Brain microvascular endothelial cell (primary cell): ENCODE measurements at regions not wholly inside any gene's neighbourhood (a gene's known extent, or its start where the extent isn't known, plus 50 kb on each side); places are given as distances from the start of the nearest gene placed in this dataset.

Experiments
- DNase-seq: peaks from one replicate; pipeline ENCODE4 v3.0.0-alpha.2; 2020
- H3K27ac ChIP-seq: fragments of 250-450 bp; sonication (Bioruptor Pico); 2 replicates; pipeline ENCODE4 v1.5.1; 2020; ENCODE audit warnings: mild to moderate bottlenecking, moderate library complexity
- H3K27me3 ChIP-seq: fragments of 250-450 bp; sonication (Bioruptor Pico); replicated peaks from 2 replicates; pipeline ENCODE4 v1.5.1; 2020; ENCODE audit warnings: mild to moderate bottlenecking
- H3K36me3 ChIP-seq: fragments of 250-450 bp; sonication (Bioruptor Pico); replicated peaks from 2 replicates; pipeline ENCODE4 v1.5.1; 2020; ENCODE audit warnings: mild to moderate bottlenecking
- H3K4me3 ChIP-seq: 2 replicates; pipeline ENCODE4 v1.5.1; 2011; ENCODE audit warnings: low read depth, mild to moderate bottlenecking, control low read depth, low read length, moderate library complexity
- in situ Hi-C: cut with HindIII; loops from 2 replicates; pipeline ENCODE4 v1.10.0; 2017; ENCODE audit warnings: low sequenced_read_pairs, low pct_ligation_motif_present
- TF ChIP-seq, protein P1 (sequence below): IDR thresholded peaks from 2 replicates; pipeline ENCODE4 v1.5.1; 2011; ENCODE audit warnings: low read depth, mild to moderate bottlenecking, moderate library complexity, low read length, control low read depth, inconsistent platforms; ENCODE audit errors: missing control alignments

DNA sequence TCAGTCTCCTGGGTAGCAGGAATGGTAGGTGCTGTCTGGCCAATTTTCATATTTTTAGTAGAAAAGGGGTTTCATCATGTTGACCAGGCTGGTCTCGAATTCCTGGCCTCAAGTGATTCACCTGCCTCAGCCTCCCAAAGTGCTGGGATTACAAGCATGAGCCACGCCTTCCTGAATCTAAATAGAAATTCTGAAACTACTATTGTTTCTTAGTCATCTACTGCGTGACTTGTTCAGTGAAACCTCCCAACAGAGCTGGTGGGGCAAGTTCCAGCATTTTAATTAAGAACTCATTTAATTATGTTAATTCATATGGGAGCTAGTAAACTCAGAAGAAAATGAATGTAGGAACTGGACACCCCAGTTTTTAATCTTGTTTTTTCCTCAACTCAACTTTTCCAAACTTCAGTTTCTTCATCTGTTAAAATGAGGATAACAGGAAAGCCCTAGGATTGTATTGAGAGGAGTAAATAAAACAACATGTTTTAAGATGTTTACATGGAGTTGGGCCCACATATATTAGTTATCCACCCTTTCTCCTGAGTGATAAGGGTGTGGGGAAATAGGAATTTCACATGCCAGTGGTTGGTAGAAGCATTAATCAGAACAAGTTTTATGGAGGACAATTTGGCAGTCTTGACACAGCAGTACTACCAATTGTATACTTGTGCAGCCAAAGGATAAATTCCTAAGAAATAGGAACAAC is 335.8 kb upstream of the E2F7 start:
- in situ Hi-C loops = no loop called here
- no peak overlapping the region for H3K27ac ChIP-seq
- no peak for DNase-seq
- no peaks in the 10 kb centered on the region for H3K27me3 ChIP-seq
- no peak overlapping the region for H3K4me3 ChIP-seq
- TF ChIP-seq, protein P1, sequence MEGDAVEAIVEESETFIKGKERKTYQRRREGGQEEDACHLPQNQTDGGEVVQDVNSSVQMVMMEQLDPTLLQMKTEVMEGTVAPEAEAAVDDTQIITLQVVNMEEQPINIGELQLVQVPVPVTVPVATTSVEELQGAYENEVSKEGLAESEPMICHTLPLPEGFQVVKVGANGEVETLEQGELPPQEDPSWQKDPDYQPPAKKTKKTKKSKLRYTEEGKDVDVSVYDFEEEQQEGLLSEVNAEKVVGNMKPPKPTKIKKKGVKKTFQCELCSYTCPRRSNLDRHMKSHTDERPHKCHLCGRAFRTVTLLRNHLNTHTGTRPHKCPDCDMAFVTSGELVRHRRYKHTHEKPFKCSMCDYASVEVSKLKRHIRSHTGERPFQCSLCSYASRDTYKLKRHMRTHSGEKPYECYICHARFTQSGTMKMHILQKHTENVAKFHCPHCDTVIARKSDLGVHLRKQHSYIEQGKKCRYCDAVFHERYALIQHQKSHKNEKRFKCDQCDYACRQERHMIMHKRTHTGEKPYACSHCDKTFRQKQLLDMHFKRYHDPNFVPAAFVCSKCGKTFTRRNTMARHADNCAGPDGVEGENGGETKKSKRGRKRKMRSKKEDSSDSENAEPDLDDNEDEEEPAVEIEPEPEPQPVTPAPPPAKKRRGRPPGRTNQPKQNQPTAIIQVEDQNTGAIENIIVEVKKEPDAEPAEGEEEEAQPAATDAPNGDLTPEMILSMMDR = no peak
- no peaks in the 10 kb centered on the region for H3K36me3 ChIP-seq

DNA sequence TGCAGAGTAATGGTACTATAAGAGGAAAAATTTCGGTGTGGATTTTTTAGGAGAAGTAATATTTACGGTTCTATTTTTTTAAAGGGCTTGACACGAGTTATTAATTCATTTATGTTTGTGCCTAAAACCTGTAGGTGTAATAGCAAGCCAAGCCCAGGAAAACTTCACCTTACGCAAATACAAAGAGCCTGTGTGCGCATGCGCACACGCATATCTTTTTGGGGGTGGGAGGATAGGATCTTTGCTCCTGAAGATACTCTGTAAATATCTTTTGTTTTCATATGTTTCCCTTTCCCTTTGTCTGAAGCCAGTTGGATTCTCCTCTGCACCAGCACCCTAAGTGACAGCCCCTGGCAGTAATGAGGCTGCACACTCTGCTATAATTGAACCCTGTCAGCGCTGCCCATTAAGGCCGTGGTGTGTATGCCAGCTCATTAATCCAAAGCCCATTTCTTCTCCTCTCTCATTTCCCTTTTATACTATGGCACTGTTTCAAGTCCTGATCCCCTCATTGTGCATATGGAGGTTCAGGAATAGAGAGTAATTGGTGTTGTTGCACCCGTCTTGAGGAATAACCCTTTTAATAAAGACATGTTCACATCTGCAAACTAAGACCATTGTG is 327.2 kb upstream of the E2F7 start:
- in situ Hi-C loops = no loop called here
- Histone ChIP-seq H3K36me3 (no peaks in the 10 kb centered on the region), H3K27me3 (no peaks in the 10 kb centered on the region), H3K27ac (no peak overlapping the region), H3K4me3 (no peak overlapping the region)
- DNase-seq = no peak
- TF ChIP-seq, protein P1 = no peak

DNA sequence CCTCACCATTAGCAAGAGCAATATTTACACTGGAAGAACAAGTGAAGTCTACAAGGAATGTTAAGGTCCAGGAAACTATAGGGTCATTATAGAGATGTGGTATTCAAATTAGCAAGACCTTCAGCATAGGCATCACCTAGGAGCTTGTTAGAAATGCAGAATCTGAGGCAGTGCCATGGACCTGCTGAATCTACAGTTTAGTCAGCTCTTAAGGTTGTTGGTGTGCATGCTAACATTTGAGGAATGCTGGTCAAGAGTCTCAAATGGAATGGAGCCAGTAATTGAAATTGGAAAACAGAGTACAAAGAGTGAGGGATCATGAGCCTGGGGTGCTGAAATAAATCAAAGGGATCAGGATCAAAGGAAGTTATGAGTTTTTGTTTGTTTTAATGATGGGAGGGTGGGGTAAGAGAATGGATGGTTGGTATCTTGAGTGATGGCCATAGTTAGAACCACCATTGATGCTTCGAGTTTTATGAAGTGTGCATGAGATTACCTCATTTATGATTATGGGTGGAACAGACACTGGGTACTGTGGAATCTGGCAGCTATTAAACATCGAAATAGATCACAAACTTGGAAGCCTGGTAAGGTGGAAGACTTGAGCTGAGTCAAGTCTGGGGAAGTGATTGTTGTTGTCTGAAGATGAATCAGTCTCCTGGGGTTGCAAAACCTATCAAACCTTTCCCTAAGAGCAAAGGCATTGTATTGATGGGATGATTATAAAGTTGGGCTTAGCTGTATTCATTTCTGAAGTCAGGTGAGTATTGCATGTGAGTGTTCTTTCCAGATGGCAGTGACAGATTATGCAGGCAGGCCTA is 323.3 kb upstream of the E2F7 start:
- Histone ChIP-seq H3K27me3 (no peaks in the 10 kb centered on the region), H3K27ac (no peak overlapping the region), H3K4me3 (no peak overlapping the region), H3K36me3 (no peaks in the 10 kb centered on the region)
- TF ChIP-seq, protein P1 = no peak
- in situ Hi-C loops = no loop called here
- DNase-seq = no peak

DNA sequence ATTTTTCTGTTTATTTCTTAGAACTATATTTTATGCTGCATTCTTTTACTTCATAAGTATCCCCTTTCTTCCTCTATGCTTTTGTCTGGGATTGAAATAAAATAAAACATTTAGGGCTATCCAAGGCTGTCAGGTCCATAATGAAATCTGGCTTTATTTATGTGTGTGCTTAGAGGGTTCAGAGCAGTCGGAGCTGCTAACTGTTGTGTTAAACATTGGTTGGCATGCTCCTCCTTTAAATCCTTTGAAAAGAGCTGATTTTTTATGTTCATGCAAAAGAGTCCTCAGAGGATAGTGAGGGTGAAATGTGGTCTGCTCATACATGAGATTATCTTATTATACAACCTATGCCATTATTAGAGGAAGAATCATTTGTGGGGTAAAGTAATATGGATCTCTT is 322.3 kb upstream of the E2F7 start:
- in situ Hi-C loops = no loop called here
- TF ChIP-seq, protein P1 = no peak
- Histone ChIP-seq H3K27ac (no peak overlapping the region), H3K36me3 (no peaks in the 10 kb centered on the region), H3K27me3 (no peaks in the 10 kb centered on the region), H3K4me3 (no peak overlapping the region)
- no peak for DNase-seq

DNA sequence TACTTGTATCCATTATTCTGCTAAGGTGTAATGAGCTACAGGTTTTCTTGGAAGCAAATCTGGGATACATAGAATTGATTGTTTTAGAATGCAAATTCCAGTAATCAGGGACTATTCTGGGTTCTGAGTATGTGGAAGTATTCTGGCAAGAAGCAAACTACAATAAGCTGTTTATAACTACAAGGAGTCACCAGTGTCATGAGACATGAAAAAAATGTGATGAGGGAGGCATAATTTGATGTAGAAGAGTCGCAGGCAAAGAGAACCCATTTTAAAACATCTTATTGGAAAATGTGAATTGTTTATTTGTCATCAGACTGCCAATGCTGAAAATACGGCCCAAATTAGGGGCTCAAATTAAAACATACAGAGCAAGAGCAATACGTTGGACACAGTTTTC is 321.8 kb upstream of the E2F7 start:
- in situ Hi-C loops = no loop called here
- Histone ChIP-seq H3K4me3 (no peak overlapping the region), H3K36me3 (no peaks in the 10 kb centered on the region), H3K27ac (no peak overlapping the region), H3K27me3 (no peaks in the 10 kb centered on the region)
- DNase-seq = no peak
- TF ChIP-seq, protein P1 = no peak
